HEK293 (cell line): ENCODE measurements at regions not wholly inside any gene's neighbourhood (a gene's known extent, or its start where the extent isn't known, plus 50 kb on each side); places are given as distances from the start of the nearest gene placed in this dataset.

Source experiments
- CTCF ChIP-seq: fragments of 450-650 bp; formaldehyde crosslinking; IDR thresholded peaks from 2 replicates; pipeline ENCODE4 v1.5.1; 2016; ENCODE audit warnings: missing biosample characterization, missing genetic modification characterization
- GLI4 ChIP-seq: fragments of 450-650 bp; formaldehyde crosslinking; IDR thresholded peaks from 2 replicates; pipeline ENCODE4 v1.5.1; 2016; ENCODE audit warnings: missing biosample characterization, missing genetic modification characterization
- KLF9 ChIP-seq: fragments of 450-650 bp; formaldehyde crosslinking; IDR thresholded peaks from 2 replicates; pipeline ENCODE4 v1.5.1; 2016; ENCODE audit warnings: missing biosample characterization, missing genetic modification characterization, low read depth
- PRDM4 ChIP-seq: fragments of 450-650 bp; formaldehyde crosslinking; IDR thresholded peaks from 2 replicates; pipeline ENCODE4 v1.5.1; 2017; ENCODE audit warnings: missing biosample characterization, missing genetic modification characterization
- SP3 ChIP-seq: fragments of 450-650 bp; formaldehyde crosslinking; IDR thresholded peaks from 2 replicates; pipeline ENCODE4 v1.5.1; 2016; ENCODE audit warnings: missing biosample characterization, missing genetic modification characterization
- TCF7L2 ChIP-seq: IDR thresholded peaks from 2 replicates; pipeline ENCODE4 v1.6.1; 2011; ENCODE audit warnings: low read depth, mild to moderate bottlenecking, inconsistent platforms, low read length, moderate library complexity, borderline replicate concordance
- YY1 ChIP-seq: fragments of 450-650 bp; formaldehyde crosslinking; IDR thresholded peaks from 2 replicates; pipeline ENCODE4 v1.5.1; 2018; ENCODE audit warnings: missing biosample characterization, missing genetic modification characterization
- ZNF280D ChIP-seq: fragments of 450-650 bp; formaldehyde crosslinking; IDR thresholded peaks from 2 replicates; pipeline ENCODE4 v1.5.1; 2016; ENCODE audit warnings: missing biosample characterization, missing genetic modification characterization
- ZNF335 ChIP-seq: fragments of 450-650 bp; formaldehyde crosslinking; conservative IDR thresholded peaks from 2 replicates; pipeline ENCODE4 v1.5.1; 2016; ENCODE audit warnings: missing biosample characterization, missing genetic modification characterization
- ZNF488 ChIP-seq: fragments of 450-650 bp; formaldehyde crosslinking; IDR thresholded peaks from 2 replicates; pipeline ENCODE4 v1.5.1; 2016; ENCODE audit warnings: missing biosample characterization, missing genetic modification characterization
- ZNF510 ChIP-seq: fragments of 450-650 bp; formaldehyde crosslinking; IDR thresholded peaks from 2 replicates; pipeline ENCODE4 v1.5.1; 2018; ENCODE audit warnings: mild to moderate bottlenecking, missing genetic modification characterization, missing biosample characterization; ENCODE audit not compliant: insufficient replicate concordance
- ZNF530 ChIP-seq: fragments of 450-650 bp; formaldehyde crosslinking; IDR thresholded peaks from 2 replicates; pipeline ENCODE4 v1.5.1; 2016; ENCODE audit warnings: low read depth, missing biosample characterization, missing genetic modification characterization
- ZSCAN18 ChIP-seq: fragments of 450-650 bp; formaldehyde crosslinking; IDR thresholded peaks from 2 replicates; pipeline ENCODE4 v1.5.1; 2016; ENCODE audit warnings: missing biosample characterization, missing genetic modification characterization
- ZSCAN30 ChIP-seq: fragments of 450-650 bp; IDR thresholded peaks from 2 replicates; pipeline ENCODE4 v1.5.1; 2018; ENCODE audit warnings: missing biosample characterization, mild to moderate bottlenecking, missing genetic modification characterization, moderate library complexity

GRCh38 chr13:108494991-108495645 is 134.3 kb upstream of the MYO16 start:
- TF ChIP-seq CTCF (tag by site-specific recombination) (no peak), ZNF530 (tag by site-specific recombination) (no peak), ZNF280D (no peak), ZSCAN30 (no peak), TCF7L2 (no peak), ZNF510 (tag by site-specific recombination) (no peak), ZNF335 (tag by site-specific recombination) (no peak), GLI4 (tag by site-specific recombination) (no peak), SP3 (tag by site-specific recombination) (no peak), YY1 (tag by site-specific recombination) (no peak), ZSCAN18 (no peak), KLF9 (no peak), ZNF488 (tag by site-specific recombination) (no peak), PRDM4 (tag by site-specific recombination) (no peak)
